Stimulated activated CD4-positive, alpha-beta T cell treated with anti-CD3 and anti-CD28 coated beads, Interleukin-15, amount 100 ng/mL, for 1 hour (primary cell): ENCODE measurements at regions not wholly inside any gene's neighbourhood (a gene's known extent, or its start where the extent isn't known, plus 50 kb on each side); places are given as distances from the start of the nearest gene placed in this dataset.
"Not testable (repeated sequence)": the region's sequence is repeated elsewhere in the genome, so short reads cannot be mapped to it uniquely, and the experiment has no call there.

ENCODE experiments used
- DNase-seq, 2 donors: peaks; one replicate each; pipeline ENCODE4 v3.0.0-alpha.2; 2020; ENCODE audit warnings: low read depth in 1 of 2, low spot score in 1 of 2

DNA sequence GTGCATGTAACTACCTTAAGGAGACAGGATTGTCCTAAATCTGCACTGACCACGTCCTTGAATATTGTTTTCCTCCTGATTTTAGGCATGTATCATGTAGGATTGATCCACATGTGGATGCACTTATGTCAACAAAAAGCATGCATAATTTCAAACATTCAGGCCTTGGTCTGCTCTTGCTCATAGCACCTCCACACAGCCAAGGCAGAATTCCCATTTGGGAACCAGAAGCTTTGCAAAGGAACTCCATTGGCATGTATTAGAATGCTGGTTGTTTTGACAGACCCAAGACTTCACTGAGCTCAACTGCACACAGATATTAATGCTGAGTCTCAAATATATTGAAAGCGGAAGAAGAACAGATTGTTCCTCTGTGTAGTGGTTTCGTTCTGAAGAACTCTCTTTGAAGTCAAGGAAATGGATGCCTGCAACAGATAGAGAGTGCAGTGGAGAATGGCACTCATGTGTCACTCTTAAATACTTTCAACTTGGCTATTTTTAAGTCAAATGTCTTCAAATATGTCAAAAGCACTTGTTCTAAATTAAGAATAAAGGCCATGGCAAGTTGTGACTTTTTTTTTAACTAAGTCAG is 387.6 kb downstream of the LTN1 start:
- DNase-seq, result no peak

DNA sequence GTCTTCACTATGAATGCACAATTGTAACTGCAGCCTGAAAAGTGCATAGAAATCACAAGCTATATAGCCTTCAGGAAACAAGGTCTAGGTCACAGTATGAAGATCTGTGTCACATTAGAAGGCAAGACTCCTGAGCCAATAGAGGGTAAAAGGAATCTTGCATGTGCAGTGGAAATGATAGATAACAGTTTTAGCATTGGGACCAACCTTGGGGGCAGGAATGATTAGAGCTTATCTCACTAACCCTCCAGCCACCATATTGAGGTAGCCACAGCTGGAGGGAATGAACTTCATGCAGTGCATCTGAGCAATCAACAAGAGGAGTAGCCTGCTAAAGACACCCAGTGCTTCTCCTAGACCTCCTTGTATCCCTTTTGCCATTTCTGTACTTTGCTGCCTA is 390.1 kb downstream of the LTN1 start:
- DNase-seq, result no peak

DNA sequence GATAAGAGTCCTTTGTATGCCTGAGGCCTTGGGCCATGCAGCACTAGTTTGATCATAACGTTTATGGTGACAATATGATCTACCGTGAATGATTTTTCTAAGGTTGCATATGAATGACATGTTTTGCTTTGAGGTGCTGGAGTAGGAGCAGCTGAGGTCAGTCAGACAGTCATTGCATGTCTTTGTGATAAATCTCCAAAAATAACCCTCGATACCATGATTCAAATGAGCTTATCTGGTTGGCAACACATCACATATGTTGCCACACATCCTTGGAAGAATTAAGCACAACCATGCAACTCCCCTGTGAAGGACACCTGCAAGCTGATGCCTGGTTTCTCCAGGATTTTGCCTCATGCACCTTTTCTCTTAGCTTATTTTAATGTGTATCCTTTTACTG is 394.5 kb downstream of the LTN1 start:
- no peak for DNase-seq

DNA sequence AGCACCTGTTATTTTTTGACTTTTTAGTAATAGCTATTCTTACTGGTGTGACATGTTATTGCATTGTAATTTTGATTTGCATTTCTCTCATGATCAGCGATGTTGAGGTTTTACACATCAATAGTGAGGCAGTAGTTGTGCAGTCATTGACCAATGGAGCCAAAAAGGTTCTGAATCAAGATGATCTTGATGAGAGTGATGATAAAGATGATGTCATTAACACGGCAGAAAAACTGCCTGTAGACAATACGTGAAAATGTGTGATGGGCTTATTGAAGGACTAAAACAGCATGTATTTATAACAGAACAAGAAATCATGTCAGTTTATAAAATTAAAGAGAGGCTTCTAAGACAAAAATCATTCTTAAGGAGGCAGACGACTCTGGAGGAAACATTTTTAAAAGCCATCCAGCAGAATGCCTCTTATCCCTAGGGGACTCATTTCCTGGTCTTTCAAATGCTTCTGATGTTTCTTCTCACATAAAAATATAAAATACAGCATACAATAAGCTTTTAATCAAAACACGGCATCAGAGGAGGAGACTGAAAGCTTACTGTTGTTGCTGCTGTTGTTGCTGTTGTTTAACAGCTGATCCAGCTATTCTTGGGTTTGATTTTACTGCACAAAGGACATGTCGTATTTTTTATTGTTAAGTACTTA is 400.3 kb downstream of the LTN1 start:
- no peak for DNase-seq

DNA sequence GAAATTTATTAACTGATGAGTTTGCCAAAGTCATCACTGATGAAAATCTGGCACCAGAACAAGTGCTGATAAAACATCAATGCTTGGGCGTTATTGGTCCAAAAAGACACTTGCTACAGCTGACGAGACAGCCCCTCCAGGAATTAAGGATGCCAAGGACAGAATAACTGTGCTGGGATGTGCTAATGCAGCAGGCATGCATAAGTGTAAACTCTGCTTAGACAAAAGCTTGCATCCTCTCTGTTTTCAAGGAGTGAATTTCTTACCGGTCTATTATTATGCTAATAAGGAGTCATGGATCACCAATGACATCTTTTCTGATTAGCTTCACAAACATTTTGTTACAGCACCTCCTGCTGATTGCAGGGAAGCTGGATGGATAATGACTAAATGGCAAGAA is 402.0 kb downstream of the LTN1 start:
- DNase-seq, result no peak

DNA sequence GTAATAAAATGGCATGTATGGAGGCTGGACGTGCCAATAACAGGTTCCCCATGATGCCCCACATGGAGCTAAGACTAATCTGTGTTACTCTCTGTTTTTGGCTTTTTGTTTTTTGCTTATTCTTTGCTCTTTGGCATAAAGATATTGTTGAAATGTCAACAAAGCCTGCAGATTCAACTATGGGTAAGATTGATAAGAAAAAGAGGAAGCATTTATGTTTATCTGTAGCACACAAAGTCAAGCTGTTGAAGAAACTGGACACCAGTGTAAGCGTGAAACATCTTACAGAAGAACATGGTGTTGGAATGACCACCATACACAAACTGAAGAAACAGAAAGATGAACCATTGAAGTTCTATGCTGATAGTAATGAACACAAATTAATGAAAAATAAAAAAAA is 402.7 kb downstream of the LTN1 start:
- DNase-seq, result no peak

DNA sequence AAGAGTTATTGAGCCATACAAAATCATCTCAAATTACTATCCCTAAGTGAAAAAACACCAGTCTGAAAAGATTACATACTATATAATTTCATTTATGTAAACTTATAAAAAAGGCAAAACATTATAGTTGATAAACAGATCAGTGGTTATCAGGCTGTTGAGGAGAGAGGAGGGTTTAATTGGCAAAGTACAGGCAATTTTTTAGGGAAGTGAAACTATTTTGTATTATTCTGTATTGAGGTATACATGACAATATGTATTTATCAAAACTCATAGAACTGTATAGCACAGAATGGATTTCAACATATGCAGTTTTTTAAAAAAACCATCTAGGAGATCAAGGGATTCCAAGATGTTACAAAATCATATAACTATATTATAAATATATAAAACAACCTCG is 403.7 kb downstream of the LTN1 start:
- no peak for DNase-seq

DNA sequence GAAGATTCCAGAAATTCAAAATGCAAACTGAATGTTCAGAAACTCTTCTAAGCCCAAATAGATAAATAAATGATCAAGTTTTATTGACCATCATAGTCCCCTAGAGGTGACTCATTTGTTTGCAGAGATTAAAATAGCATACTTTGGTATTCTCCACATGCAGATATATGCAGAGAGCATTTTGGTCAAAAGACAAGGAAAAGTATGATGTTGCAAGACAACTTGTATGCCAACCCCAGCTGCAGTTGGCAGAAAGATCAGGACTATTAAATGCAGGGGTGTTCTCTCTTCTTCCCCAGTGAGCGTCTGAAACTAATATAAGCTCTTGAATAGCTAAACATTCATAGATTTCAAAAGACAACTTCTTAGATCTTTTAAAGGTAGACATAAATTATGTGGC is 404.9 kb downstream of the LTN1 start:
- DNase-seq, result no peak

DNA sequence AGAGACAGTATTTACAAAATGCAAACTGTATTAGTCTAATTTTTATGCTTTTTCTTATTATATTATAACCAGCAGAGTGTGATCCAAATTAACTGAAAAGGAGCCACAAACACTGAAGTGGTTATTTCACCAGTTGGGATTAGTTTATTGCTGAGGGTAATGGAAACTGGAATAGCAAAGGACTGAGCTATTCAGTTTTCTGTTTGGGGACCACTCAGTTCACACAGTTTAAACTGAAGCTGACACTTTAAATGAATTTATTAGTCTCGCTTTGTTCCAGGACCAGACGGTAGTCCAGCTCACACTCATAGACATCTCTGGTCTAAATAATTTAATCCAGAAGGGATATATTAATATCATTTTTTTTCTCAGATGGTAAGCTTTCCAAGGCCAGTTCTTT is 410.7 kb downstream of the LTN1 start:
- DNase-seq, result no peak

DNA sequence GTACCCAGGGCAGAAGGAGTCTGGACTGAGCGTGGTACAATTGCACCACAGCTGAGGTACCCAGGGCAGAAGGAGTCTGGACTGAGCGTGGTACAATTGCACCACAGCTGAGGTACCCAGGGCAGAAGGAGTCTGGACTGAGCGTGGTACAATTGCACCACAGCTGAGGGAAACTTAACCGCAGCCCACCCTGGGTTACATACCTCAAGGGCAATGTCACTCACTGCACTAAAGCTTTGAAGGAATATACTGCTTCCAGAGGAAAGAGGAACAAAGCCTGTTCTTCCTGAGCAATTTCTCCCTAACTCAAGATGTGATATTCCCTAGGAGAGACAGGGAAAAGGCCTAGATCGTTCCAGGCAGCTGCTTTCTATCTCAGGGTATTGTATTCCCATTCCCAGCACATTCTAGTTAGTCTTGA is 411.4 kb downstream of the LTN1 start:
- DNase-seq, result not testable (repeated sequence)

DNA sequence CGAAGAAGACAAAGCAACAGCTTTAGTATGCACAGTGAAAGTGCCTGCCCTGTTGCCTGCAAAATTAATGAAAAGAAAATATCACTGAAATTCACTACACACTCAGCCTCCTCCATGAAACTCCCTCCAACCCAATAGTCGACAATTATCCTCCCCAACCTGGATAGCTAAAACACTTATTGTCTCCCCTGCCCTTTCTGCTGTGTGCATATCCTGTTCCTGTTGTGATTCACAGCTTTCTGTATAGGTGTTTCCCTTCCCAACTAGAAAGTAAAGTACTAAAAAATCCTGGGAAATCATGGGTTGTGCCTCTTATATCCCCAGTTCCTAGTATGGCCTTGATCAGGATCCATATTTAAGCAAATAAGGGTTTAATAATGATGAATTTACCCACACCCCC is 412.1 kb downstream of the LTN1 start:
- DNase-seq, result no peak

DNA sequence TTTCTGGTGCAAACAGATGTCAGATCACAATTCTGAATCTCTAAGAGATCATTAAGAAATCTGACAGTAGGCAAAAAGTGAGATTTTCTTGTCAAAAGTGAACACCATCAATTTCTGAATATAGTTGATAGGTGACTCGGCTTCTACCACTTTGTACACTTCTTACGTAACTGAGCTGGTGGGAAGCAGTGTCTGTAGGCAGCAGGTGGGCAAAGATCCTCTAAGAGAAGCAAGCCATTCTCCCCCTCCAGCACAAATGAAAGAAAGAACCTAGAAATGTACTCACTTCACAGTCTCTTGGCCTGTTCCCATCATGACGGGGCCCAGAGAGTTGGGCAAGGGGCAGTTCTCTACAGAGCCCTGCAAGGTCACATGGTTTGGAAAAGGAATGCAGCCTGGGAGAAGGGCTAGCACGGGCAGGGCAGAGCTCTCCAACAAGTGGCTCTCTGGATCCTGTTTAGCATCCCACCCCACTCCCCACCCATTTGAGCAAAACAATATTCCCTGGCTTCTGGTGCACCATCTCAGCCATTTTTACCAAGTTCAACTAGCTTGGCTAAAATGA is 412.6 kb downstream of the LTN1 start:
- no peak for DNase-seq

DNA sequence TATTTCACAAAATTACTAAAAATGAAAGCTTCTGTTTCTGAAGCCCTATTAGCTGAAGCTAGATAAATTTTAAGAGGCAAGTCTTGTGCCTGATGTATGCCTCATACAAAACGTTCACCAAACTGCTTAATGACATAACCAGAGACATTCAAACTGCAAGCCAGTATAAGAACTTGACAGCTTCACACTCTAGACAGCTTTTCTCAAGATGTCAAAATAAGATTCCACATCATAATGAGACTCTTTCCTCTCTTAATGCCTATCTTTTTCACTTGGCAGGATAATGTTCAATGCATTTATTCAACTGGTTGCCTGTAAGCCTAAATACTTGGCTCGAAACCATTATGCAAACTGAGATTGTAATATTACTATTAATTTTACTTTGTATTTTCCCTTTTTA is 424.0 kb downstream of the LTN1 start:
- no peak for DNase-seq

DNA sequence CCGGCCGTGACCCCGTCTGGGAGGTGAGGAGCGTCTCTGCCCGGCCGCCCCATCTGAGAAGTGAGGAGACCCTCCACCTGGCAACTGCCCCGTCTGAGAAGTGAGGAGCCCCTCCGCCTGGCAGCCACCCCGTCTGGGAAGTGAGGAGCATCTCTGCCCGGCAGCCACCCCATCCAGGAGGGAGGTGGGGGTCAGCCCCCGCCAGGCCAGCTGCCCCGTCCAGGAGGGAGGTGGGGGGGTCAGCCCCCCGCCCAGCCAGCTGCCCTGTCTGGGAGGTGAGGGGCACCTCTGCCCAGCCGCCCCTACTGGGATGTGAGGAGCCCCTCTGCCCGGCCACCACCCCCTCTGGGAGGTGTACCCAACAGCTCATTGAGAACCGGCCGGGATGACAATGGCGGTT is 428.7 kb downstream of the LTN1 start:
- not testable (repeated sequence) for DNase-seq

DNA sequence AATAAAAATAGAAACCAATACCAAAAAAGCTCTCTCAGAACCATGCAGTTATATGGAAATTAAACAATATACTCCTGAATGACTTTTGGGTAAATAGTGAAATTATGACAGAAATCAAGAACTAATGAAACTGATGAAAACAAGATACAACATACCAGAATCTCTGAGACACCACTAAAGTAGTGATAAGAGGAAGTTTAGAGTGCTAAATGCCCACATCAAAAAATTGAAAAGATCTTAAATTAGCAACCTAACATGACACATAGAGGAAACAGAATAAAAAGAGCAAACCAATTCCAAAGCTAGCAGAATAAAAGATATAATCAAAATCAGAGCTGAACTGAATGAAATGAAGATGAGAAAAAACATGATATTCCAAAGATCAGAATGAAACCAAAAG is 430.9 kb downstream of the LTN1 start:
- no peak for DNase-seq

DNA sequence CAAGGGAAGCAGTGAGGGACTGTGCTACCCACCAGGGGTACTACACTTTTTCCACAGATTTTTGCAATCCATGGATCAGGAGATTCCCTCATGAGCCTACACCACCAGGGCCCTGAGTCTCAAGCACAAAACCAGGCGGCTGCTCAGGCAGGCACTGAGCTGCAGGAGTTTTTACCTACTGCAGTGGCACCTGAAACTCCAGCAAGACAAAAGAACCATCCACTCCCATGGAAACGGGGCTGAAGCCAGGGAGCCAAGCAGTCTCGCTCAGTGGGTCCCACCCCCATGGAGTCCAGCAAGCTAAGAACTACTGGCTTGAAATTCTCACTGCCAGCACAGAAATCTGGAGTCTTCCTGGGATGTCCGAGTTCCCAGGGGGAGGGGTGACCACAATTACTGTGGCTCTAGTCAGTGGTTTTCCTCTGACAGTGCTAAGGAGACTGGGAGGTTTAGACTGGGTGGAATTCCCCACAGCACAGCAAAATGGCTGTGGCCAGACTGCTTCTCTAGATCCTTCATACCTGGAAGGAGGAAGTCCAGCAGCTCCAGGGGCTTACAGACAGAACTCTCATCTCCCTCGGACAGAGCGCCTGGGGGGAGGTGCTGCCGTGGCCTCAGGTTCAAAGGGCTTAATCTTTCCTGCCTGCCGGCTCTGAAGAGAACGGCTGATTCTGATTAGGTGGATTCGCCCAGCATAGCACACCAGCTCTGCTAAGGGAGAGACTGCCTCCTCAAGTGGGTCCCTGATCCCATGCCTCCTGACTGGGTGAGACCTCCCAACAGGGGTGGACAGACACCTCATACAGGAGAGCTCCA is 437.8 kb downstream of the LTN1 start:
- no peak for DNase-seq

DNA sequence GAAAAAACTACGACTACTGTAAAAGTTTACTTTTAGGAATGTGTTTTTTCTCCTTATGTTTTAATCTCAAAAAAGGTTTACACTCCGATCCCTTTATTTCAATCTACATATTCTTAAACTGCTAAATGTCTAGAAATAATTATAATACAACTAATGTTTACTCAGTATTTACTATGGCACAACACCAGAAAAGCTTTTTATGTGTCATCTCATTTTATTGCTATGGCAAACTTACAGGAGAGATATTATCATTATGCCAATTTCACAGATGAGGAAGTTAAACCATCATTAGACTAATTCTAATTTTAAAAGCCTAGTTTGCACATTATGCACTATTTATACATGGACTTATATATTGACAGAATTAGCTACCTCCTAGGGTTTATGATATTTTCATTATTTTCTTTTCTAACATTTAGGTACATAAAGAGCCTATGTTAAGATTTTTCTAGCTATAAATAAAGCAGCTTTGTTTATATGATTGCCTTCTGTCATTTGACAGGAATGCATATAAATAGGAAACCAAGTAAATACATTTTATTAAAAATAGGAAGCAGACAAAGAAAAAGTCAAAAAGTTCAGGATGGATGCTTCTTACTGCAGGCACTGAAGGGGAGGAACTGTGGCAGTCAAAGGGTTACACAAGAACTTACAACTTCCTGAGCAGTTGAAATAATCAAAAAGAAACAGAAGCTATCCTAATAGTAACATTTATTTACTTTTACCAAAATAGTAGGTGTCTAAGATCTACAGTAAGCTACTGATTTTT is 442.4 kb downstream of the LTN1 start:
- no peak for DNase-seq

DNA sequence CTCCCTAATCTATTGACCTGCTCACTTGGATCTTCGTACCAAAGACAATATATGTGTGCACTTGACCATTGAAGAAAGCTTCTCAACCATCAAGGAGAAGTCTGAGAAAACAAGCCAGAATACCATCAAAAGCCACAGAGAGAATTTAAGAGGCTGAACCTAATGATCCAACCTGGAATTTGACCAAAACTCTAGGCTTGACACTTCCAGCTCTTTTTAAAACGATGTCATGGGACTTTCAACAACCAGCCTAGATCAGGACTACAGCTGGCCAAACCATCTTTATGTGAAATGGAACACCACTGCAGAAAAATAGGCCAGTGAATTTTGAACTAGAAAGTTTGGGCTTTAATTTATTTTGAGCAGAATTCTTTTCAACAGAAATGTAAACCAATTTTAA is 444.4 kb downstream of the LTN1 start:
- no peak for DNase-seq

DNA sequence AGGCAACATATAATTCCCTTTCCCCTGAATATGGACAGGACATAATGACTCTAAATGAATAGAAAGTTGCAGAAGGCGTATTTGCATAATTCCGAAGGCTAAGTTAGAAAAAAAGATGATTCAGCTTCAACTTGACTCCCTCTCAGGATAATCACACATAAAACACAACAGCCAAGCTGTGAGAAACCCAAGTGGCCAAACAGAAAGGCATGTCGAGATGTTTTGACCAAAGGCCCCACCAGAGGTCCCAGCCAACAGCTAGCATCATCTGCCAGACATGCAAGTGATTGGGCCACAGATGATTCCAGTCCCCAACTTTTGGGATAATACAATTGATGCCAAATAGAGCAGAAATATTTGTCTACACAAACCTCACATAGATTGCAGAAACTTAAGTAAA is 444.9 kb downstream of the LTN1 start:
- no peak for DNase-seq

DNA sequence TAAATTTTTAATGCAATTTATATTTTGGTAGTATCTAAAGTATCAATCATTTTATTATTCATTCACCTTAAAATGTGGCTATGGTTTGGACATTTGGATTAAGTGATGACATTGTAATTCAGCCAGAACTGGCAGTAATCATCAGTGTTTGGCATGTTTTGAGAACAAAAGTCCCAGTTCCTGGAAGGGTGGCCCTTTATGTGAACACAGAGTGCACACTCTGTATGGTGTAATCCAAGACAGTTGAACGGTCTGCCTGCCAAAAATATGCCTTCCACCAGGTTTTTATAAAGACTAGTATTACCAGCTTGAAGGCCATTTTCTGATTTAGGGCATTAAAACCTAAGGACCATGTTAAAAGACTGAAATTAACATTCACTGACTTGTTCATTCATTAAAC is 448.7 kb downstream of the LTN1 start:
- no peak for DNase-seq

DNA sequence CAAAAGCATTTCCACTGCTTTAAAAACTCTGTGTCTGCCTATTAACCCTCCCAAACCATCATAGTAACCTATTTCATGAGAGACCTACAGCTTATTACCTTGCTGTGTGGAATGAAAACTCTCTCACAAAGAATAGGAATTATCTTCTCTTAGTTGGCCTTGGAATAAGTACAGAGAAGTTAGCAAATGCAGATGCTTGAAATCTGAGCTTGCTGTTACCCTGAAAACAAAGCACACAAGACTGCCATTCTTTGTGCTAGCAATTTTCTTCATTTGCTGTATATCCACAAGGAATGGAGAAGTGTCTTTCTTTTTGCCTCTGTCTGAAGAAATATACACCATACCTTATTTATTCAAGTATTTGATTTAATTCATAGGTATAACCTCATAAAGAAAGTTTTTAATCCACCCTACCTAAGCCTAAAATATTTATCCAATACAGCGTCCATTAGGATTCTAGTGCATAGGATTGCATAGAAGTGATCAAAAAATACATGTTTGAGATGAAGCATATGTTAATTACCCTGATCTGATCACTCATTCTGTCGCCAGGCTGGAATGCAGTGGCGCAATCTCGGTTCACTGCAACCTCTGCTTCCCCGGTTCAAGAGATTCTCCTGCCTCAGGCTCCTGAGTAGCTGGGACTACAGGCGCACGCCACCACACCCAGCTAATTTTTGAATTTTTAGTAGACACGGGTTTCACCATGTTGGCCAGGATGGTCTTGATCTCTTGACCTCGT is 451.1 kb downstream of the LTN1 start:
- DNase-seq, result no peak
